Gastrocnemius medialis (tissue), 4 donors: ENCODE measurements at regions not wholly inside any gene's neighbourhood (a gene's known extent, or its start where the extent isn't known, plus 50 kb on each side); places are given as distances from the start of the nearest gene placed in this dataset.

ENCODE experiments used
- ATAC-seq, 2 donors: fragments of 150-250 bp; one replicate each; pipeline ENCODE4 v1.9.1; 2016
- DNase-seq, 2 donors: peaks; one replicate each; pipeline ENCODE4 v3.0.0-alpha.2; 2019
- H3K27ac ChIP-seq, 4 donors: fragments of 200-600 bp; sonication (generic); 1 replicate in 1 of 4; 2 replicates in 3 of 4; pipeline ENCODE4 v1.5.1; 2016 to 2018; ENCODE audit warnings: mild to moderate bottlenecking in 2 of 4, moderate library complexity in 1 of 4
- H3K27me3 ChIP-seq, 3 donors: fragments of 200-600 bp; sonication (generic) in 2 of 3; 1 replicate in 1 of 3; 2 replicates in 2 of 3; pipeline versions ENCODE4 v1.5.1 to v1.6.0; 2016 to 2019; ENCODE audit warnings: mild to moderate bottlenecking in 1 of 3, moderate library complexity in 1 of 3
- H3K36me3 ChIP-seq, 2 donors: fragments of 200-600 bp; sonication (generic) in 1 of 2; one replicate each; pipeline ENCODE4 v1.5.1; 2017 to 2018
- H3K4me1 ChIP-seq, 2 donors: fragments of 200-600 bp; sonication (generic) in 1 of 2; one replicate each; pipeline ENCODE4 v1.5.1; 2016 to 2017; ENCODE audit warnings: mild to moderate bottlenecking in 2 of 2
- H3K4me3 ChIP-seq, 4 donors: fragments of 200-600 bp; sonication (generic) in 3 of 4; 1 replicate in 1 of 4; 2 replicates in 3 of 4; pipeline ENCODE4 v1.5.1; 2016 to 2019; ENCODE audit warnings: mild to moderate bottlenecking in 2 of 4
- H3K9me3 ChIP-seq, 3 donors: fragments of 200-600 bp; sonication (generic) in 2 of 3; 1 replicate in 1 of 3; 2 replicates in 2 of 3; pipeline ENCODE4 v1.5.1; 2016 to 2019
- POLR2A ChIP-seq, 2 donors: fragments of 450-650 bp; IDR thresholded peaks; one replicate each; pipeline ENCODE4 v1.6.1; 2017; ENCODE audit warnings: antibody characterized with exemption in 2 of 2, mild to moderate bottlenecking in 2 of 2, moderate library complexity in 2 of 2
- in situ Hi-C, 4 donors: fragments of 200-750 bp; cut with MboI; loops; one replicate each; pipeline versions ENCODE4 v1.15.0 to v1.8.0; 2017; ENCODE audit warnings: low sequenced_read_pairs in 4 of 4
- intact Hi-C: fragments of 100-400 bp; cut with DNase I; formaldehyde crosslinking; loops from one replicate; pipeline ENCODE4 v1.15.1; 2023; ENCODE audit warnings: low total_unique reads
- TF ChIP-seq, protein P1 (sequence below), 5 experiments: fragments of 450-650 bp in 3 of 5; fragments of 200-600 bp in 2 of 5; sonication (generic) in 2 of 5; IDR thresholded peaks in 4 of 5; conservative IDR thresholded peaks in 1 of 5; 1 replicate in 4 of 5; 2 replicates in 1 of 5; pipeline ENCODE4 v1.5.1; 2016 to 2019; ENCODE audit warnings: antibody characterized with exemption in 5 of 5, mild to moderate bottlenecking in 3 of 5, moderate library complexity in 3 of 5

DNA sequence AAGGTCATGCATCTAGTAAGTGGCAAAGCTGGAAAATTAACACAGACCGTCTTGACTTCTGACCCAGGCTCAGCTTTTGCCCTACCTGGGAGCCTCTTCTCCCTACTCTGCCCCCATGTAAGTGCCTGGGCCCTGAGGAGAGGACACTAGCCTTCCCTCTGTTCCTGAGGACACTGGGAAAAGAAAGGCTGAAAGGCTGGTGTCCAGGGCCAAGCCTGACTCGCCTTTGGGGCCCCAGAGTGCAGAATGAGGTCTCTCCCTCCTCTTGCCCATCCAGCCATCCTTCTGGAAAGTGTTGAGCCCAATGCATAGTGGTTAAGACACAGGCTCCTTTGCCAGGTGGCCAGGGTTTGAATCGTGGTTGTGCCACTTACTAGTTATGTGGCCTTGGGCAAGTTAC is 91.5 kb downstream of the PJA1 start:
- Histone ChIP-seq H3K27me3 (no peaks in the 10 kb centered on the region), H3K27ac (no peak overlapping the region), H3K9me3 (no peaks in the 10 kb centered on the region), H3K36me3 (no peaks in the 10 kb centered on the region), H3K4me1 (no peaks in the 10 kb centered on the region), H3K4me3 (no peak overlapping the region)
- in situ Hi-C loops (loop anchor here in 1 of 4 donors (25.0 kb wide), 1 partner anchor 236 kb away; the partner anchor contains the start of gene EFNB1), intact Hi-C loops (loop anchor here (10.0 kb wide), 1 partner anchor 61 kb away; no protein-coding TSS in a partner anchor)
- no peak for ATAC-seq
- TF ChIP-seq, protein P1, sequence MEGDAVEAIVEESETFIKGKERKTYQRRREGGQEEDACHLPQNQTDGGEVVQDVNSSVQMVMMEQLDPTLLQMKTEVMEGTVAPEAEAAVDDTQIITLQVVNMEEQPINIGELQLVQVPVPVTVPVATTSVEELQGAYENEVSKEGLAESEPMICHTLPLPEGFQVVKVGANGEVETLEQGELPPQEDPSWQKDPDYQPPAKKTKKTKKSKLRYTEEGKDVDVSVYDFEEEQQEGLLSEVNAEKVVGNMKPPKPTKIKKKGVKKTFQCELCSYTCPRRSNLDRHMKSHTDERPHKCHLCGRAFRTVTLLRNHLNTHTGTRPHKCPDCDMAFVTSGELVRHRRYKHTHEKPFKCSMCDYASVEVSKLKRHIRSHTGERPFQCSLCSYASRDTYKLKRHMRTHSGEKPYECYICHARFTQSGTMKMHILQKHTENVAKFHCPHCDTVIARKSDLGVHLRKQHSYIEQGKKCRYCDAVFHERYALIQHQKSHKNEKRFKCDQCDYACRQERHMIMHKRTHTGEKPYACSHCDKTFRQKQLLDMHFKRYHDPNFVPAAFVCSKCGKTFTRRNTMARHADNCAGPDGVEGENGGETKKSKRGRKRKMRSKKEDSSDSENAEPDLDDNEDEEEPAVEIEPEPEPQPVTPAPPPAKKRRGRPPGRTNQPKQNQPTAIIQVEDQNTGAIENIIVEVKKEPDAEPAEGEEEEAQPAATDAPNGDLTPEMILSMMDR (IDR thresholded peaks at IDR 0.05 in 4 of 5, conservative IDR thresholded peaks at IDR 0.05 in 1 of 5), result no peak
- TF ChIP-seq POLR2A (IDR thresholded peaks at IDR 0.05), result no peak
- no peak for DNase-seq

DNA sequence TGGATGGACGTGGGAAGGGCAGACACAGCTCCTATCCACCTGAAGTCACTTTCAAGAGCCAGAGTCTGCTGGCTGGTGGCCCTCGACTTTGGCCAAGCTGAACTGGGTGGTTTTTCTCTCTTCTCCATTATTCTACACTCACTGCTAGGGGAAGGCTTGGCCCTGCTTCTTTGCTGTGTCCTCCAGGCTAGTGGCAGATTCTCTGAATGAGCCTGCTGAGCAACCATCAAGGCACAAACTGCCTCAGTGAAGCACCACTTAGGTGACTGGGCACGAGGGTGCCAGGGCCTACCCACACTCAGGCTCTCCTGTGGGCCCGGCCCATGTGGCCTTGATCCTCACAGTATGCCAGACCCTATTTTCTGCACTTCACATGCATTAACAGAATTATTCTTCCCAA is 92.0 kb downstream of the PJA1 start:
- ATAC-seq (no peak), DNase-seq (no peak)
- H3K4me1 ChIP-seq, result no peaks in the 10 kb centered on the region
- no peak overlapping the region for H3K4me3 ChIP-seq
- in situ Hi-C loops (loop anchor here in 1 of 4 donors (25.0 kb wide), 1 partner anchor 236 kb away; the partner anchor contains the start of gene EFNB1), intact Hi-C loops (loop anchor here (10.0 kb wide), 1 partner anchor 62 kb away; no protein-coding TSS in a partner anchor)
- no peak overlapping the region for H3K27ac ChIP-seq
- TF ChIP-seq, protein P1 (IDR thresholded peaks at IDR 0.05 in 4 of 5, conservative IDR thresholded peaks at IDR 0.05 in 1 of 5), result no peak
- TF ChIP-seq POLR2A (IDR thresholded peaks at IDR 0.05), result no peak
- no peaks in the 10 kb centered on the region for H3K9me3 ChIP-seq
- H3K36me3 ChIP-seq, result no peaks in the 10 kb centered on the region
- no peaks in the 10 kb centered on the region for H3K27me3 ChIP-seq

DNA sequence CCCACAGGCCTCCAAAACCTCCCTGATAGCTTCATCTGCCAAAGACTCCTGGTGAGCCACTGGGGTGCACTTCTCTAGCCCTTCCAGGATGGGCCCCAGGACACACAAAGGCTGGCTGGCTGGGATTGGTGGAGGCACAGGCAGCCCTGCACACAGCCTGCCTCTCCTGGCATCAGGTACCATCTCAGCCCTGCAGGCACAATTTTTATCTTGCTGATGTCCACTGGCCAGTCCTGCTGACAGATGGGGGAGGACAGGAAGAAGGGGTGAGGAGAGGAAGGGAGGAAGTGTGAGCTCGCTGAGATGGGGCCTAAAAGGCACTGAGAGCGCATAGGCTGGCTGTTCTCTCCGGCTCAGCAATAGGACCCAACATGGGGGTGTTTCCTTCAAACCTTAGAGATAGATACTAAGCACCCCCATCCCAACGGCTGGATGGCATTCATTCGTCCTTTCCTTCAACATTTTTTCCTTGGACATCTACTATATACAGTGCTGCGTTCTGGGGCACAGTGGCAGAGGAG is 92.7 kb downstream of the PJA1 start:
- in situ Hi-C loops, result loop anchor here in 1 of 4 donors (25.0 kb wide), 1 partner anchor 235 kb away; the partner anchor contains the start of gene EFNB1
- Histone ChIP-seq H3K4me3 (no peak overlapping the region), H3K27ac (no peak overlapping the region), H3K4me1 (no peaks in the 10 kb centered on the region), H3K9me3 (no peaks in the 10 kb centered on the region), H3K36me3 (no peaks in the 10 kb centered on the region), H3K27me3 (no peaks in the 10 kb centered on the region)
- ATAC-seq (no peak), DNase-seq (no peak)
- TF ChIP-seq POLR2A (IDR thresholded peaks at IDR 0.05), result no peak
- intact Hi-C loops, result loop anchor here (10.0 kb wide), 1 partner anchor 62 kb away; no protein-coding TSS in a partner anchor

DNA sequence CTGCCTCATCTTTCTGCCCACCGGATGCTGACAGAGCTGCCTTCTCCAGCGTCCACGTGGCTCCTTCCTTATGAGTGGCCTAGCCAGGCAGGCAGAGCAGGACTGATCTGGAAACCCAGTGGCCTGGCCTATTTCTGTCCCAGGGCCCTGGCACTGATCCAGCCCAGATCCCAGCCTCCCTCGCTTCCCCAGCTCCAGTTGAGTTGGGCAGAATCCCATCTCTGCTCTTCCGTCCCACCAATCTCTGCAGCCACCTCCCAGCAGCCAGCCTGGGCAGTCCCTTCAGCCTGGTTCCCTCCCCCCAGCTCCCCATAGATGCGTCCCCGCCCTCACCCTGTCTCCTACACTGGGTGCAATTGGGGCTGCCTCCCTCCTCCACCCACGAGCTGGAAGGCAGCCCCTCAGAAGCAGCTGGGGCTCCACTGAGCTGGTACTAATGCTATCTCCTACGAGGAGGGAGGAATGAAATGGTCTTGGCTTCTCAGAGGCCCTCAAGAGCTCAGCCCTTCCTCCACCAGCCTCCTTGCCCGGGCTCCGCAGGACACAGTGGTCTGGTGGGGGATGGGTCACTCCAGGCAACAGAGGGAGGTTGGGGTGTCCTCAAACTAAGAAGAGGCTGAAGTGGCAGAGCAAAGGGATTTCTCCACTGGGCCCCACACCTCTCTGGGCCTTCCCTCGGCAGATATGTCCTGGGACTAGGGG is 94.2 kb downstream of the PJA1 start:
- Histone ChIP-seq H3K4me1 (no peaks in the 10 kb centered on the region), H3K27ac (no peak overlapping the region), H3K36me3 (no peaks in the 10 kb centered on the region), H3K4me3 (no peak overlapping the region), H3K27me3 (no peaks in the 10 kb centered on the region), H3K9me3 (no peaks in the 10 kb centered on the region)
- DNase-seq, result peak in 1 of 2 donors; percentile 38
- no peak for ATAC-seq
- intact Hi-C loops (loop anchor here (10.0 kb wide), 1 partner anchor 64 kb away; no protein-coding TSS in a partner anchor), in situ Hi-C loops (loop anchor here in 1 of 4 donors (25.0 kb wide), 1 partner anchor 234 kb away; the partner anchor contains the start of gene EFNB1)
- no peak for TF ChIP-seq POLR2A (IDR thresholded peaks at IDR 0.05)
- TF ChIP-seq, protein P1 (IDR thresholded peaks at IDR 0.05 in 4 of 5, conservative IDR thresholded peaks at IDR 0.05 in 1 of 5), result no peak

DNA sequence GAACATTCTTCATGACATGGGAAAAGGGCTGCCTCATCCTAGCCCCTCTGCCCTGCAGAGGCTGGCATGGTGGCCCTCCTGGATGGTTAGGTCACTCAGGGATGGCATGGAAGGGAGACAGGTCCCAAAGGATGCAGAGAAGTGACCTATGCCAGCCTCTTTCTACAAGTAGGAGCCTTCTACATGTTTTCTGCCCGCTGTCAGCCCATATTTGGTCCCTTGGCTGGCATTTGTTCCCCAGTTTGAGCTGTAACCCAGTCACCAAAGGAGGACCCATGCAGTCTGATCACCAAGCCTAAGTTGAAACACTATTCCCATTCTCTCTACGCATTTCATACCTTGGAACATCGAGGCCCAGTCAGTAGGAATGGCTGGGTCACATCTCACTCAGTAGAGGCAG is 95.4 kb downstream of the PJA1 start:
- no peaks in the 10 kb centered on the region for H3K9me3 ChIP-seq
- in situ Hi-C loops, result loop anchor here in 1 of 4 donors (25.0 kb wide), 1 partner anchor 233 kb away; the partner anchor contains the start of gene EFNB1
- no peak overlapping the region for H3K4me3 ChIP-seq
- no peaks in the 10 kb centered on the region for H3K36me3 ChIP-seq
- no peak overlapping the region for H3K27ac ChIP-seq
- no peak for TF ChIP-seq POLR2A (IDR thresholded peaks at IDR 0.05)
- ATAC-seq (no peak), DNase-seq (no peak)
- intact Hi-C loops, result loop anchor here (10.0 kb wide), 1 partner anchor 65 kb away; no protein-coding TSS in a partner anchor
- H3K4me1 ChIP-seq, result no peaks in the 10 kb centered on the region
- no peaks in the 10 kb centered on the region for H3K27me3 ChIP-seq
